ENCODE measurements at regions not wholly inside any gene's neighbourhood (a gene's known extent, or its start where the extent isn't known, plus 50 kb on each side); places are given as distances from the start of the nearest gene placed in this dataset.
"Not testable (repeated sequence)": the region's sequence is repeated elsewhere in the genome, so short reads cannot be mapped to it uniquely, and the experiment has no call there.

DNA sequence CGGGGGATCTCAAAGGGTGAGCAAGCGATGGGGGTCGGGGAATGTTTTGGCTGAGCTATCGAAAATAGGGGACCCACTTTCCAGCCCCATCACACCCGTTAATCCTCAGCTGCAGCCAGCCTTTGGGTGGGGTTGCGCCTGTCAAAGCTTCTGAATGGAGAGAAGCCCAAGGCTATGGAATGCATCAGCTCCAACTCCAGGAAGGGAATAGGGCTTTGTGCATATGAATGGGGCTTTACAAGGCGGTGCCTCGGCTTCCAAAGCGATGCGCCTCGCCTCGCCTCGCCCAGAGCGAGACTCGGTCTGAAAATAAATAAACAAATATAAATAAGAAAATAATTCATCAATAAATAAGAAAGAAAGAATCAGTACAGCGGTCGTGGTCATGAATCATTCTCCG lies 751.4 kb upstream of the DEFB115 start:
- Histone ChIP-seq H2AFZ (no peak overlapping the region), H3K79me2 (ENCODE audit: low read depth) (no peaks in the 10 kb centered on the region), H3K9me2 (ENCODE audit: insufficient read depth) (no peaks in the 10 kb centered on the region), H3K9me3 (ENCODE audit: insufficient read depth, low read depth) (no peaks in the 10 kb centered on the region), H4K20me1 (ENCODE audit: insufficient read depth) (no peaks in the 10 kb centered on the region), H3F3A (ENCODE audit: insufficient read depth, low read depth) (no peaks in the 10 kb centered on the region), H3K4me2 (no peak overlapping the region), H3K4me1 (replicated peaks; ENCODE audit: insufficient read depth) (no peaks in the 10 kb centered on the region), H3K27me3 (ENCODE audit: insufficient read depth, low read depth) (peaks cover 19% of the 10 kb centered on the region; the same call in 1 of the 2 replicates), H3K27ac (no peak overlapping the region), H3K36me3 (ENCODE audit: low read depth) (no peaks in the 10 kb centered on the region), H3K4me3 (no peak overlapping the region)
- TF ChIP-seq, protein P1, sequence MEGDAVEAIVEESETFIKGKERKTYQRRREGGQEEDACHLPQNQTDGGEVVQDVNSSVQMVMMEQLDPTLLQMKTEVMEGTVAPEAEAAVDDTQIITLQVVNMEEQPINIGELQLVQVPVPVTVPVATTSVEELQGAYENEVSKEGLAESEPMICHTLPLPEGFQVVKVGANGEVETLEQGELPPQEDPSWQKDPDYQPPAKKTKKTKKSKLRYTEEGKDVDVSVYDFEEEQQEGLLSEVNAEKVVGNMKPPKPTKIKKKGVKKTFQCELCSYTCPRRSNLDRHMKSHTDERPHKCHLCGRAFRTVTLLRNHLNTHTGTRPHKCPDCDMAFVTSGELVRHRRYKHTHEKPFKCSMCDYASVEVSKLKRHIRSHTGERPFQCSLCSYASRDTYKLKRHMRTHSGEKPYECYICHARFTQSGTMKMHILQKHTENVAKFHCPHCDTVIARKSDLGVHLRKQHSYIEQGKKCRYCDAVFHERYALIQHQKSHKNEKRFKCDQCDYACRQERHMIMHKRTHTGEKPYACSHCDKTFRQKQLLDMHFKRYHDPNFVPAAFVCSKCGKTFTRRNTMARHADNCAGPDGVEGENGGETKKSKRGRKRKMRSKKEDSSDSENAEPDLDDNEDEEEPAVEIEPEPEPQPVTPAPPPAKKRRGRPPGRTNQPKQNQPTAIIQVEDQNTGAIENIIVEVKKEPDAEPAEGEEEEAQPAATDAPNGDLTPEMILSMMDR (conservative IDR thresholded peaks at IDR 0.05): no peak
- TF ChIP-seq EZH2 (IDR thresholded peaks at IDR 0.05; ENCODE audit: low read depth): no peak
- CTCF ChIA-PET: no interaction called here
- no peak for DNase-seq
- no TSS peak for BruUV-seq (replicated peaks)
- intact Hi-C loops (cut with micrococcal nuclease; ENCODE audit: unreplicated experiment): no loop called here
- POLR2A ChIA-PET (ENCODE audit: unreplicated experiment): no interaction called here

DNA sequence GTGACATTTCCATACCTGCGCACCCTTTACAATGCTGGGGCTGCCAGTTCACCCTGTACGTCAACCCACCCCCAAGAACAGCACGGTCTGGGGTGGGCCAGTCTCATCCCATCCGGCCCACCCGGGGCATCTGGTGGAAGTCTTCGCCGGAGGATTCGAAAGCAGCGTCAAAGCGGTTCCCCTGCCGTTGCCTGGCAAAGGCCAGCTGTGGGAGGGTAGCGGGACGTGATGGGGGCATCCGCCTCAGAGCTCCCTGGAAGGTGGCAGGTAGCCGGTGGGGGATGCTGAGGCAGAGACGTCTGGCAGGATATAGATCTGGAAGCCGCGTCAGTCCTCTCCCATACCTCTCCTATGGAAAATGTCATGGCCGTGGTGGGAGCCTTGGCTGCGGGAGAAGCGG lies 749.1 kb upstream of the DEFB115 start:
- H2AFZ ChIP-seq; H3K9me3 ChIP-seq (ENCODE audit: insufficient read depth, low read depth); intact Hi-C loops (cut with micrococcal nuclease; ENCODE audit: unreplicated experiment); H3F3A ChIP-seq (ENCODE audit: insufficient read depth, low read depth); H3K4me1 ChIP-seq (replicated peaks; ENCODE audit: insufficient read depth); H3K27me3 ChIP-seq (ENCODE audit: insufficient read depth, low read depth); H3K27ac ChIP-seq; DNase-seq; H3K9me2 ChIP-seq (ENCODE audit: insufficient read depth); H4K20me1 ChIP-seq (ENCODE audit: insufficient read depth); POLR2A ChIA-PET (ENCODE audit: unreplicated experiment); H3K79me2 ChIP-seq (ENCODE audit: low read depth); H3K4me3 ChIP-seq; H3K36me3 ChIP-seq (ENCODE audit: low read depth); H3K4me2 ChIP-seq; CTCF ChIA-PET; BruUV-seq (replicated peaks): not testable (repeated sequence)

DNA sequence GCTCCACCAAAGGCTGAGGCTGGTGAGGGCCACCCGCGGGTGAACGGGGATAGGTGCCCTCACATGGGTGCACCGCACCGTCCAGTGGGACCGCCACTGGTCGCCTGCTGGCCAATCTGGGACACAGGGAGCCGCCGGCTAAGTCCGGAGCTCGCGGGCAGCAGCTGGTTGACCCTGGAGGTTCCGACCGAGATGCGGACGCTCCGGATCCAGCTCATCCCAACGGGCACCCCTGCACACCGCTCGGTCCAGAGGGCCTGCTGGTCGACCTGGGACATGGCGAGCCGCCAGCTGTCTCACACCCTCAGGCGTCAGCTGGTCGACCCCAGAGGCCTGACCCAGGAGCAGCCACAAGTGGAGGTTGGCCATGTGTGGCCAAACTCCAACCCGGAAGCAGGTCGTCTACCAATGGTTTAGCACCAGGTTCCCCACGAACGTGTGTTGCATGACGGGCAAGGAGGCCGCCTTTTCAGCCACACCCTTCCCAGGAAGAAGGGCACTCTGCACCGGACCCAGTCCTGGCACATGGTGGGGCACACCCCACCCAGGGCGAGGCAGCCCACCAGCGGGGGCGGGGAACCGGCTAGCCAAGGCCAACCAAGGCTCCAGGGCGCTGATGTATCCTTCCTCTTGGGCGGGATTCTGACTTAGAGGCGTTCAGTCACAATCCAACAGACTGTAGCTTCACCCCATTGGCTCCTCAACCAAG lies 746.0 kb upstream of the DEFB115 start:
- no peaks in the 10 kb centered on the region for H3K9me3 ChIP-seq (ENCODE audit: insufficient read depth, low read depth)
- no peaks in the 10 kb centered on the region for H3K36me3 ChIP-seq (ENCODE audit: low read depth)
- ChIA-PET CTCF (no interaction called here), POLR2A (ENCODE audit: unreplicated experiment) (no interaction called here)
- no peak for TF ChIP-seq EZH2 (IDR thresholded peaks at IDR 0.05; ENCODE audit: low read depth)
- TF ChIP-seq, protein P1 (conservative IDR thresholded peaks at IDR 0.05): no peak
- H3K27me3 ChIP-seq (ENCODE audit: insufficient read depth, low read depth): peaks cover 11% of the 10 kb centered on the region
- H3K27ac ChIP-seq: no peak overlapping the region
- H3F3A ChIP-seq (ENCODE audit: insufficient read depth, low read depth): no peaks in the 10 kb centered on the region
- DNase-seq: no peak
- no peak overlapping the region for H3K4me2 ChIP-seq
- H3K4me1 ChIP-seq (replicated peaks; ENCODE audit: insufficient read depth): no peaks in the 10 kb centered on the region
- H2AFZ ChIP-seq: no peak overlapping the region
- BruUV-seq (replicated peaks): no TSS peak
- H3K79me2 ChIP-seq (ENCODE audit: low read depth): no peaks in the 10 kb centered on the region
- H4K20me1 ChIP-seq (ENCODE audit: insufficient read depth): no peaks in the 10 kb centered on the region
- H3K4me3 ChIP-seq: no peak overlapping the region
- H3K9me2 ChIP-seq (ENCODE audit: insufficient read depth): no peaks in the 10 kb centered on the region
- intact Hi-C loops (cut with micrococcal nuclease; ENCODE audit: unreplicated experiment): no loop called here

DNA sequence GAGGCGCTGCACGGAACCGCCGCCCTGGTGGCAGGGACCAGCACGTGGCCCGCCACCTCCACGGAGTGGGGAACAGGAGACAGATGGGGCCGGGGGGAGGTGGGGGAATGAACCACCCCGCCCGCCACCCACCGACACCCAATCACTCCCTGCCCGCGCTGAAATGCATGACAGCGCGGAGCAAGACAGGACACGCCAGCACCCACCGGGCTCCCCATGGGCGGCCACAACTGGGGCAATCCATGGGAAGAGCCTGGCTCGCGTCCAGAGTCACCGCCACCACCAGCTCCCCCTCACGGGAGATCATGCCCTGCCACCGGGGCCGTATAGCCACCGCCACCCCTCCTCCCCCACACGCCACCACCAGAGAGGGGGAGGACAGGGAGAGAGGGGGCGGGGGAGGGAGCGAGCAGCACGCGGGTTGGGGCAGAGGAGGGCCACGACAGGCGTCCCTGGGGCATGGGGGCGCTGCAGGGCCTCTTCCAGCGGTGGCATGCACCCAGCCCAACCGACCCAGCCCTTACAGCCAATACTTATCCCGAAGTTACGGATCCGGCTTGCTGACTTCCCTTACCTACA lies 744.3 kb upstream of the DEFB115 start:
- H3F3A ChIP-seq (ENCODE audit: insufficient read depth, low read depth): no peaks in the 10 kb centered on the region
- CTCF ChIA-PET: no interaction called here
- no peak for DNase-seq
- no peak overlapping the region for H3K4me2 ChIP-seq
- H3K27ac ChIP-seq: no peak overlapping the region
- no peaks in the 10 kb centered on the region for H3K9me3 ChIP-seq (ENCODE audit: insufficient read depth, low read depth)
- no peaks in the 10 kb centered on the region for H4K20me1 ChIP-seq (ENCODE audit: insufficient read depth)
- no peaks in the 10 kb centered on the region for H3K4me1 ChIP-seq (replicated peaks; ENCODE audit: insufficient read depth)
- no peaks in the 10 kb centered on the region for H3K36me3 ChIP-seq (ENCODE audit: low read depth)
- H3K27me3 ChIP-seq (ENCODE audit: insufficient read depth, low read depth): peaks cover 21% of the 10 kb centered on the region
- H2AFZ ChIP-seq: no peak overlapping the region
- TF ChIP-seq EZH2 (IDR thresholded peaks at IDR 0.05; ENCODE audit: low read depth): no peak
- TF ChIP-seq, protein P1 (conservative IDR thresholded peaks at IDR 0.05): no peak
- intact Hi-C loops (cut with micrococcal nuclease; ENCODE audit: unreplicated experiment): no loop called here
- no peak overlapping the region for H3K4me3 ChIP-seq
- no TSS peak for BruUV-seq (replicated peaks)
- H3K9me2 ChIP-seq (ENCODE audit: insufficient read depth): no peaks in the 10 kb centered on the region
- POLR2A ChIA-PET (ENCODE audit: unreplicated experiment): no interaction called here
- H3K79me2 ChIP-seq (ENCODE audit: low read depth): no peaks in the 10 kb centered on the region

DNA sequence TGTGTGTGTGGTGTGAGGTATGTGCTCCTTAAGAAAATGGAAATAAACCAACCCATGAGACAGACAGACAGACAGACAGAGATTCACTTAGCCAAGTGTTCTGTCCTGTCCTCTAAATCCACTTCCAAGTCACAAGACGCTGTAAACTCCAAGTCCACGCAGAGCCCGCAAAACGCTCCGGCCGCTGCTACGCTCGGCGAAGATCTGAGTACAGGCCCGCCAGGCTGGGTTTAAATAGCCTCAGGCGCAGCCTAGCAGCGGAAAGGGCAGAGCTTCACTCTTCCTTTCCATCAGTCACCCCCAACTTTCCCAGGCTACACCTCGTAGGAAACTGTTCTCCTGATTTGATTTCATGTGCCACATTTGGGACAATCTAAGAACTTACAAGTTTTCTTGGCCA lies 741.5 kb upstream of the DEFB115 start:
- H3K4me3 ChIP-seq; H3K9me2 ChIP-seq (ENCODE audit: insufficient read depth); H4K20me1 ChIP-seq (ENCODE audit: insufficient read depth); H3K36me3 ChIP-seq (ENCODE audit: low read depth); intact Hi-C loops (cut with micrococcal nuclease; ENCODE audit: unreplicated experiment); H2AFZ ChIP-seq; BruUV-seq (replicated peaks); H3K9me3 ChIP-seq (ENCODE audit: insufficient read depth, low read depth); CTCF ChIA-PET; H3K79me2 ChIP-seq (ENCODE audit: low read depth); H3K27ac ChIP-seq; DNase-seq; H3K4me1 ChIP-seq (replicated peaks; ENCODE audit: insufficient read depth); H3K4me2 ChIP-seq; POLR2A ChIA-PET (ENCODE audit: unreplicated experiment); H3F3A ChIP-seq (ENCODE audit: insufficient read depth, low read depth): not testable (repeated sequence)
- H3K27me3 ChIP-seq (ENCODE audit: insufficient read depth, low read depth): peaks cover 46% of the 10 kb centered on the region
